ENCODE measurements at regions not wholly inside any gene's neighbourhood (a gene's known extent, or its start where the extent isn't known, plus 50 kb on each side); places are given as distances from the start of the nearest gene placed in this dataset.
A peak's percentile ranks its signal among the peaks of the same experiment; 100 is the strongest.

DNA sequence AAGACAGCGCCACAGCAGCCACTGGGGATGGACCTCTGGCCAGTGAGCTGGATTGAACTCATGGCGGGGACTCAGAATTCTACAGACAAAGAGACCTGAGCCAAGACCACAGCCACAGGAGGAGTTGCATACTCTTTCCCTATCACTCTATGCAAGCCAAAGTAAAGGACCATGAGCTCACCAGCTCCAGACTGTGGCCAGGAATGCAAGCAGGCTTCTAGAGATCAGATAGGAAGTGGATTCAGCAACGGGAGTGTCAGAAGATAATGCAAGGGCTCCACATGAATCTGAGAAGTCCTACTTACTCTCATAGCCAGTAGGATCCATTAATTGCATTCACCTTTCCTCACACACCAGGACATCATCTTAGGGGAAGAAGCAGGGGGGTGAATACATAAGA is 415.4 kb upstream of the POU3F3 start:
- no peak overlapping the region for H3K27ac ChIP-seq (ENCODE audit: low read depth, low read length)
- WGBS (ENCODE audit: insufficient coverage) = 90% methylated on average over 1 of the region's 3 CpGs

GRCh38 chr2:104443145-104443544 is 410.8 kb upstream of the POU3F3 start:
- DNase-seq (ENCODE audit: low read depth in 4 of 6, low spot score in 6 of 6) = no peak
- Histone ChIP-seq H3K27ac (ENCODE audit: low read depth, low read length) (no peak overlapping the region), H3K4me1 (ENCODE audit: control insufficient read depth, insufficient read depth, low read length) (no peaks in the 10 kb centered on the region), H3K27me3 (ENCODE audit: control insufficient read depth, insufficient read depth, low read length) (no peaks in the 10 kb centered on the region), H3K36me3 (ENCODE audit: control insufficient read depth, insufficient read depth, low read length) (no peaks in the 10 kb centered on the region), H3K9me3 (ENCODE audit: control insufficient read depth, insufficient read depth, low read length) (no peaks in the 10 kb centered on the region), H3K4me3 (ENCODE audit: low read depth, low read length) (no peak overlapping the region)
- 95% methylated on average over 5 of the region's 5 CpGs for WGBS (ENCODE audit: insufficient coverage)

More for the DNA sequence above, 415.4 kb upstream of the POU3F3 start:
- Histone ChIP-seq H3K4me1 (ENCODE audit: control insufficient read depth, insufficient read depth, low read length) (peaks cover 4% of the 10 kb centered on the region), H3K9me3 (ENCODE audit: control insufficient read depth, insufficient read depth, low read length) (no peaks in the 10 kb centered on the region), H3K4me3 (ENCODE audit: low read depth, low read length) (no peak overlapping the region), H3K36me3 (ENCODE audit: control insufficient read depth, insufficient read depth, low read length) (no peaks in the 10 kb centered on the region), H3K27me3 (ENCODE audit: control insufficient read depth, insufficient read depth, low read length) (no peaks in the 10 kb centered on the region)
- no peak for DNase-seq (ENCODE audit: low read depth in 4 of 6, low spot score in 6 of 6)

DNA sequence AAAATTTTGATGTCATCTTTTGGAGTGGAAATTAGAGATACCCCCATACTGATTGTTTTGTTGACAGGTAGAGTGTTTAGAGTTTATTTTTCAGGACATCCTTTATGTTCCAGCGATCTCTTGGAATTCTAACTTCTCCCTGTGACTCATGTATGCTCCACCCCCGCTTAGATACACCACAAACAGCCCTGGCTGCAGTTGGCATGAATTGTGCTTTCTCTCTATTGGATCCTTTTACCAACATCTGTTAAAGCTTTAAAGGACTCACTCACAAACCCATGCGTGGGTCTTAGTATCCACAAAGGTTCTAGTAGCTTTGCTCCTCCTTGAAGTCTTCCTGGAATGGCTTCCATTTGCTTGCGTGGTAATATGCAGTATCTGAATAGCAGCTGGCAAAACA is 409.5 kb upstream of the POU3F3 start:
- Histone ChIP-seq H3K9me3 (ENCODE audit: control insufficient read depth, insufficient read depth, low read length) (no peaks in the 10 kb centered on the region), H3K27me3 (ENCODE audit: control insufficient read depth, insufficient read depth, low read length) (no peaks in the 10 kb centered on the region), H3K27ac (ENCODE audit: low read depth, low read length) (no peak overlapping the region), H3K4me3 (ENCODE audit: low read depth, low read length) (no peak overlapping the region), H3K36me3 (ENCODE audit: control insufficient read depth, insufficient read depth, low read length) (no peaks in the 10 kb centered on the region), H3K4me1 (ENCODE audit: control insufficient read depth, insufficient read depth, low read length) (no peaks in the 10 kb centered on the region)
- 84% methylated on average over 3 of the region's 4 CpGs for WGBS (ENCODE audit: insufficient coverage)
- no peak for DNase-seq (ENCODE audit: low read depth in 4 of 6, low spot score in 6 of 6)

DNA sequence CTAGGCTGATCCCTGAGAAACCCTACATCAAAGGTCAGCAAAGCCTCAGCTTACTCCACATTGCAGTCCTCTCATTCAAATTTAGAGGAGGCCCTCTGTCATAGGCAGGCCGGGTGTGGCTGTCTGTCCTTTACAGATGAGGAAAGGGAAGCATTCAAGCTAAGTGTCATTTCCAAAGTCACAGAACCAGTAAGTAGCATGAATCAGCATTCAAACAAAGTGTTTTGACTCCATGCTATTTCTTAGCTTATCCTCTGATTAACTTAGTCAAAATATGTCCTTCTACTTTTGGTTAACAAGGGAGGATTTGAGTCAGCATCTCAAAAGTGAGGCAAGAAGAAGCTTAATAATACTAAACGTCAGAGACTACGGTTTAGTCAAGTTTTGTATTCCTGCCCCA is 409.0 kb upstream of the POU3F3 start:
- H3K36me3 ChIP-seq (ENCODE audit: control insufficient read depth, insufficient read depth, low read length) = no peaks in the 10 kb centered on the region
- no peaks in the 10 kb centered on the region for H3K27me3 ChIP-seq (ENCODE audit: control insufficient read depth, insufficient read depth, low read length)
- no peaks in the 10 kb centered on the region for H3K4me1 ChIP-seq (ENCODE audit: control insufficient read depth, insufficient read depth, low read length)
- H3K4me3 ChIP-seq (ENCODE audit: low read depth, low read length) = no peak overlapping the region
- H3K9me3 ChIP-seq (ENCODE audit: control insufficient read depth, insufficient read depth, low read length) = no peaks in the 10 kb centered on the region
- DNase-seq (ENCODE audit: low read depth in 4 of 6, low spot score in 6 of 6) = no peak
- WGBS (ENCODE audit: insufficient coverage) = 100% methylated on average over 2 of the region's 3 CpGs
- H3K27ac ChIP-seq (ENCODE audit: low read depth, low read length) = no peak overlapping the region

DNA sequence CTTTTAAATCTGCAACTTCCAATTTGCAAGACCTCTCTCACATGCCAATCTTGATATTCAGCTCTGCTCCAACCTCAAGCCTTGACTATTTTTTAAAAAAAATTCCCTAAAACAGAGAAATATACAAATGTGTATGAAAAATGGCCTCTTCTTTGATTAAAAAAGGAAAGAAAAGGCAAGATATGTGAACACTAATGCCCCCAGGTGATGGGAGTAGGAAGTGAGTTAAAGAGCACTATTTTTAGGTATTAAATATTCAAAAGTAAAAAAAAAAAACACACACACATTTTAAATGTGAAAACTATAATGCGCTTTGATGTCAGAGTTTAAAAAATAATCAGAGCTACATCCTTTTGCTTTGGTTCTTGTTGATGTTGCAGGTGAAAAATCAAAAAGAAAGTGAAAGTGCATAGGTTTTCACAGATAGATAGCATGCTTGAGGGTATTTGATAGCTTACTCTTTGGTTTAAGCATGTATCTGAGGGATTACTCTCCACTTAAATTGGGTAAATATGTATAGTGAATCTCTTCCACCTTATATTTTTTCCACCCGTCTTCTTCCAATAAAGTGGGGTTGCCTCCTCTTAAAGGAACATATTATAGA is 406.0 kb upstream of the POU3F3 start:
- peak in 2 of 6 donors; percentile 65 to 72 for DNase-seq (ENCODE audit: low read depth in 4 of 6, low spot score in 6 of 6)
- Histone ChIP-seq H3K4me3 (ENCODE audit: low read depth, low read length) (no peak overlapping the region), H3K27ac (ENCODE audit: low read depth, low read length) (peak overlapping the region; percentile 8), H3K4me1 (ENCODE audit: control insufficient read depth, insufficient read depth, low read length) (peaks cover 4% of the 10 kb centered on the region), H3K27me3 (ENCODE audit: control insufficient read depth, insufficient read depth, low read length) (no peaks in the 10 kb centered on the region), H3K36me3 (ENCODE audit: control insufficient read depth, insufficient read depth, low read length) (no peaks in the 10 kb centered on the region), H3K9me3 (ENCODE audit: control insufficient read depth, insufficient read depth, low read length) (no peaks in the 10 kb centered on the region)
- WGBS (ENCODE audit: insufficient coverage) = no CpG with 5 or more reads among the region's 2 CpGs

- no peaks in the 10 kb centered on the region for H3K9me3 ChIP-seq (ENCODE audit: control insufficient read depth, insufficient read depth, low read length)
- H3K27me3 ChIP-seq (ENCODE audit: control insufficient read depth, insufficient read depth, low read length) = no peaks in the 10 kb centered on the region
- no peak overlapping the region for H3K4me3 ChIP-seq (ENCODE audit: low read depth, low read length)
- H3K4me1 ChIP-seq (ENCODE audit: control insufficient read depth, insufficient read depth, low read length) = peaks cover 4% of the 10 kb centered on the region
- WGBS (ENCODE audit: insufficient coverage) = 20% methylated on average over 1 of the region's 5 CpGs
- peak in 2 of 6 donors; percentile 57 to 77 for DNase-seq (ENCODE audit: low read depth in 4 of 6, low spot score in 6 of 6)
- H3K36me3 ChIP-seq (ENCODE audit: control insufficient read depth, insufficient read depth, low read length) = no peaks in the 10 kb centered on the region
- H3K27ac ChIP-seq (ENCODE audit: low read depth, low read length) = peak overlapping the region; percentile 69
Observed at GRCh38 chr2:104448661-104449440, 405.1 kb upstream of the POU3F3 start.

DNA sequence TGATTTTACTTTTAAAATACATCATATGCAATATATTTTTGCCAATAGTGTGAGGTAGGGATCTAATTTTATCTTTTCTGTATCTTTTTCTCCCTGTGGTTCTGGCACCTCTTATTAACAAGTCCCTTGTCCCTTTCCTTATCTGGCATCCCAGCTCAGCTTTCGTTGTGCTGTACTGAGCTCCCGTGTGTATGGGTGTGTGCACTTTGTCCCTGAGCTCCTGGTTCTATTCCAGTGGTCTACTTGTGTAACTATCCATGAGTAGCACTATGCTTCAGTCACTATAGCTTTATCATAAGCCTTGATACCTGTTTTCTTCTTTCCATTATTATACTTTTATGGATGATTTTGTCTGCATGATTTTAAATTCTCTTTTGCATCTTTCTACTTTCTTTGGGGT is 401.4 kb upstream of the POU3F3 start:
- no peak overlapping the region for H3K4me3 ChIP-seq (ENCODE audit: low read depth, low read length)
- no peaks in the 10 kb centered on the region for H3K27me3 ChIP-seq (ENCODE audit: control insufficient read depth, insufficient read depth, low read length)
- no peaks in the 10 kb centered on the region for H3K9me3 ChIP-seq (ENCODE audit: control insufficient read depth, insufficient read depth, low read length)
- no peaks in the 10 kb centered on the region for H3K36me3 ChIP-seq (ENCODE audit: control insufficient read depth, insufficient read depth, low read length)
- H3K4me1 ChIP-seq (ENCODE audit: control insufficient read depth, insufficient read depth, low read length) = peaks cover 4% of the 10 kb centered on the region
- no peak for DNase-seq (ENCODE audit: low read depth in 4 of 6, low spot score in 6 of 6)
- WGBS (ENCODE audit: insufficient coverage) = no CpG with 5 or more reads among the region's 2 CpGs
- H3K27ac ChIP-seq (ENCODE audit: low read depth, low read length) = no peak overlapping the region

GRCh38 chr2:104462731-104463130 is 391.2 kb upstream of the POU3F3 start:
- H3K4me3 ChIP-seq (ENCODE audit: low read depth, low read length) = no peak overlapping the region
- no peak for DNase-seq (ENCODE audit: low read depth in 4 of 6, low spot score in 6 of 6)
- no peaks in the 10 kb centered on the region for H3K4me1 ChIP-seq (ENCODE audit: control insufficient read depth, insufficient read depth, low read length)
- H3K36me3 ChIP-seq (ENCODE audit: control insufficient read depth, insufficient read depth, low read length) = no peaks in the 10 kb centered on the region
- no peak overlapping the region for H3K27ac ChIP-seq (ENCODE audit: low read depth, low read length)
- no CpG with 5 or more reads among the region's 2 CpGs for WGBS (ENCODE audit: insufficient coverage)
- no peaks in the 10 kb centered on the region for H3K27me3 ChIP-seq (ENCODE audit: control insufficient read depth, insufficient read depth, low read length)
- H3K9me3 ChIP-seq (ENCODE audit: control insufficient read depth, insufficient read depth, low read length) = no peaks in the 10 kb centered on the region

DNA sequence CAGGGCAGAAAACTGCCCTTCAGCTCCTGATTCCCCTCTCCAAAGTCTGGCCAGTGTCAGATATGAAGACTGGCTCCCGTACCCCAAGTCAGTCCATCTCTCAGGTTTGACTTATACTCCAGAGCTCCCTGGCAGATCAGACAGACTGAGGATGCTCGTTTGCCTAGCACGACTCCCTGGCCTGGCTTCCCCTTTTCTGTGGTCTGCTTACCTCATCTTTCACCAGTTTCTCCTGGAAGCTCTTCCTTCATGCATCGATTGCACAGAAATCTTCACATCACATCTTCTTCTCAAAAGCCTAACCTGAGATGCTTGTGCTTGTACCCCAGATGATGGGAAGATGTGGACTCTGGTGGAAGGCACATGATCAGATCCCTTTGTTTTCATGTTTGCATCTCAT is 387.9 kb upstream of the POU3F3 start:
- Histone ChIP-seq H3K4me1 (ENCODE audit: control insufficient read depth, insufficient read depth, low read length) (no peaks in the 10 kb centered on the region), H3K4me3 (ENCODE audit: low read depth, low read length) (no peak overlapping the region), H3K36me3 (ENCODE audit: control insufficient read depth, insufficient read depth, low read length) (no peaks in the 10 kb centered on the region), H3K9me3 (ENCODE audit: control insufficient read depth, insufficient read depth, low read length) (no peaks in the 10 kb centered on the region), H3K27me3 (ENCODE audit: control insufficient read depth, insufficient read depth, low read length) (no peaks in the 10 kb centered on the region), H3K27ac (ENCODE audit: low read depth, low read length) (no peak overlapping the region)
- DNase-seq (ENCODE audit: low read depth in 4 of 6, low spot score in 6 of 6) = no peak
- 88% methylated on average over 3 of the region's 4 CpGs for WGBS (ENCODE audit: insufficient coverage)

- no peaks in the 10 kb centered on the region for H3K36me3 ChIP-seq (ENCODE audit: control insufficient read depth, insufficient read depth, low read length)
- H3K4me3 ChIP-seq (ENCODE audit: low read depth, low read length) = no peak overlapping the region
- no peaks in the 10 kb centered on the region for H3K27me3 ChIP-seq (ENCODE audit: control insufficient read depth, insufficient read depth, low read length)
- no peaks in the 10 kb centered on the region for H3K4me1 ChIP-seq (ENCODE audit: control insufficient read depth, insufficient read depth, low read length)
- WGBS (ENCODE audit: insufficient coverage) = 40% methylated on average over 2 of the region's 6 CpGs
- DNase-seq (ENCODE audit: low read depth in 4 of 6, low spot score in 6 of 6) = no peak
- no peak overlapping the region for H3K27ac ChIP-seq (ENCODE audit: low read depth, low read length)
- no peaks in the 10 kb centered on the region for H3K9me3 ChIP-seq (ENCODE audit: control insufficient read depth, insufficient read depth, low read length)
Observed at GRCh38 chr2:104468846-104469245, 385.1 kb upstream of the POU3F3 start.

Measured in spinal cord (tissue), 9 donors.